Mucosa of descending colon (tissue), 3 donors: ENCODE measurements at regions not wholly inside any gene's neighbourhood (a gene's known extent, or its start where the extent isn't known, plus 50 kb on each side); places are given as distances from the start of the nearest gene placed in this dataset.
A peak's percentile ranks its signal among the peaks of the same experiment; 100 is the strongest.

Experiments
- ATAC-seq: fragments of 200-7000 bp; cut with Tn5 transposase; one replicate; pipeline ENCODE4 v1.9.1; 2020; ENCODE audit warnings: mild to moderate bottlenecking, moderate library complexity
- DNase-seq, 3 donors: peaks; one replicate each; pipeline ENCODE4 v3.0.0-alpha.2; 2020
- H3K36me3 ChIP-seq: fragments of 200-600 bp; one replicate; pipeline ENCODE4 v1.8.0; 2021; ENCODE audit warnings: low read depth, mild to moderate bottlenecking
- H3K4me1 ChIP-seq: fragments of 200-600 bp; one replicate; pipeline ENCODE4 v1.8.0; 2021; ENCODE audit warnings: low read depth, mild to moderate bottlenecking
- H3K4me3 ChIP-seq: fragments of 200-600 bp; one replicate; pipeline ENCODE4 v1.8.0; 2021; ENCODE audit warnings: mild to moderate bottlenecking
- H3K9me3 ChIP-seq: fragments of 200-600 bp; one replicate; pipeline ENCODE4 v1.8.0; 2021; ENCODE audit warnings: mild to moderate bottlenecking
- intact Hi-C, 2 donors: fragments of 100-400 bp; cut with DNase I in 1 of 2; cut with micrococcal nuclease in 1 of 2; formaldehyde crosslinking; loops; one replicate each; pipeline versions ENCODE4 v1.11.0 to v1.11.1; 2022; cut with DNase I, micrococcal nuclease
- TF ChIP-seq, protein P1 (sequence below): fragments of 200-600 bp; IDR thresholded peaks from one replicate; pipeline ENCODE4 v1.8.0; 2022; ENCODE audit warnings: antibody characterized with exemption, mild to moderate bottlenecking
- donor health status: DM: no; HTN: no; CAD: no; lungs with moderate emphysema.
- donor health status: DM: no; HTN: no; CAD: no.
- donor health status: DM: no; HTN: yes; CAD: no.

GRCh38 chr16:6495486-6496210 is 837.0 kb upstream of the RBFOX1 start:
- TF ChIP-seq, protein P1, sequence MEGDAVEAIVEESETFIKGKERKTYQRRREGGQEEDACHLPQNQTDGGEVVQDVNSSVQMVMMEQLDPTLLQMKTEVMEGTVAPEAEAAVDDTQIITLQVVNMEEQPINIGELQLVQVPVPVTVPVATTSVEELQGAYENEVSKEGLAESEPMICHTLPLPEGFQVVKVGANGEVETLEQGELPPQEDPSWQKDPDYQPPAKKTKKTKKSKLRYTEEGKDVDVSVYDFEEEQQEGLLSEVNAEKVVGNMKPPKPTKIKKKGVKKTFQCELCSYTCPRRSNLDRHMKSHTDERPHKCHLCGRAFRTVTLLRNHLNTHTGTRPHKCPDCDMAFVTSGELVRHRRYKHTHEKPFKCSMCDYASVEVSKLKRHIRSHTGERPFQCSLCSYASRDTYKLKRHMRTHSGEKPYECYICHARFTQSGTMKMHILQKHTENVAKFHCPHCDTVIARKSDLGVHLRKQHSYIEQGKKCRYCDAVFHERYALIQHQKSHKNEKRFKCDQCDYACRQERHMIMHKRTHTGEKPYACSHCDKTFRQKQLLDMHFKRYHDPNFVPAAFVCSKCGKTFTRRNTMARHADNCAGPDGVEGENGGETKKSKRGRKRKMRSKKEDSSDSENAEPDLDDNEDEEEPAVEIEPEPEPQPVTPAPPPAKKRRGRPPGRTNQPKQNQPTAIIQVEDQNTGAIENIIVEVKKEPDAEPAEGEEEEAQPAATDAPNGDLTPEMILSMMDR = no peak
- no peak for DNase-seq
- H3K4me3 ChIP-seq = no peak overlapping the region
- no peaks in the 10 kb centered on the region for H3K4me1 ChIP-seq
- intact Hi-C loops = no loop called here
- no peaks in the 10 kb centered on the region for H3K36me3 ChIP-seq
- no peak for ATAC-seq
- no peaks in the 10 kb centered on the region for H3K9me3 ChIP-seq

DNA sequence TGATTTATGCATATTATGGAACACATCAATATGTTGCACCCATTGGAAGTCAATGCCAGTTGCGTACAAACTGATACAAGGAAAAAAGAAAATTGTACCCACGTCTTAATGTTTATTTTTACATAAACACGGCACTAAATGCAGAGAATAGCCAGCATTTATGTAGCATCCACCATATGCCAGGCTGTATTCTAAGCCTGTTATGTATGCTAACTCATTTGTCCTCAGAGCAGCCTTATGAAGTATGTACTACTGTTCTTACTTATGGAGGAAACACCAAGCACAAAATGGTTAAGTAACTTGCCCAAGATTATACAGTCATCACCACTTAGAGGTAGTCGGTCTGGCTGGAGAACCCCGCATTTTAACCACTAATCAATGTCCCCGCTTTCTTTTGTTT is 837.9 kb upstream of the RBFOX1 start:
- DNase-seq (no peak), ATAC-seq (no peak)
- intact Hi-C loops = no loop called here
- TF ChIP-seq, protein P1 = no peak
- Histone ChIP-seq H3K4me3 (no peak overlapping the region), H3K9me3 (no peaks in the 10 kb centered on the region), H3K36me3 (no peaks in the 10 kb centered on the region), H3K4me1 (no peaks in the 10 kb centered on the region)

GRCh38 chr16:6493555-6493954 is 839.1 kb upstream of the RBFOX1 start:
- ATAC-seq (peak; percentile 95), DNase-seq (peak in 1 of 3 donors; percentile 17)
- Histone ChIP-seq H3K4me1 (no peaks in the 10 kb centered on the region), H3K4me3 (no peak overlapping the region), H3K36me3 (no peaks in the 10 kb centered on the region), H3K9me3 (no peaks in the 10 kb centered on the region)
- intact Hi-C loops = no loop called here
- TF ChIP-seq, protein P1 = no peak

- intact Hi-C loops = no loop called here
- Histone ChIP-seq H3K36me3 (no peaks in the 10 kb centered on the region), H3K4me3 (no peak overlapping the region), H3K4me1 (no peaks in the 10 kb centered on the region), H3K9me3 (no peaks in the 10 kb centered on the region)
- DNase-seq (no peak), ATAC-seq (peak; percentile 76)
- TF ChIP-seq, protein P1 = no peak
These were observed 839.9 kb upstream of the RBFOX1 start for GRCh38 chr16:6492742-6493141.

GRCh38 chr16:6484935-6485334 is 847.7 kb upstream of the RBFOX1 start:
- Histone ChIP-seq H3K4me1 (no peaks in the 10 kb centered on the region), H3K36me3 (no peaks in the 10 kb centered on the region), H3K4me3 (no peak overlapping the region), H3K9me3 (no peaks in the 10 kb centered on the region)
- no peak for DNase-seq
- TF ChIP-seq, protein P1 = no peak
- intact Hi-C loops = loop anchor here in 1 of 2 donors (10.0 kb wide), 1 partner anchor 60 kb away; no protein-coding TSS in a partner anchor
- no peak for ATAC-seq
